A549 (cell line): ENCODE measurements at regions not wholly inside any gene's neighbourhood (a gene's known extent, or its start where the extent isn't known, plus 50 kb on each side); places are given as distances from the start of the nearest gene placed in this dataset.
"Not testable (repeated sequence)": the region's sequence is repeated elsewhere in the genome, so short reads cannot be mapped to it uniquely, and the experiment has no call there.

Experiments used
- ATAC-seq, 2 experiments: fragments of 200-7000 bp in 1 of 2; fragments of >200 bp in 1 of 2; cut with Nextera tagmentation in 1 of 2; cut with Tn5 transposase in 1 of 2; 3 replicates each; pipeline versions ENCODE4 v1.8.0 to v1.9.1; 2018 to 2020; ENCODE audit warnings: mild to moderate bottlenecking in 1 of 2, moderate library complexity in 1 of 2
- CTCF ChIA-PET: fragments of 300-600 bp; sonication (Branson Sonifier 250); formaldehyde crosslinking; extraction: SDS; loops from one replicate; lab custom pipeline; 2021; ENCODE audit warnings: antibody characterized with exemption, inconsistent platforms; lab: Yijun Ruan, JAX
- POLR2A ChIA-PET: fragments of 350-600 bp; formaldehyde crosslinking; extraction: SDS; loops from one replicate; lab custom pipeline; 2021; ENCODE audit warnings: antibody characterized with exemption, inconsistent platforms; lab: Yijun Ruan, JAX
- DNase-seq, 2 experiments: peaks; one replicate each; pipeline versions ENCODE4 v3.0.0 to v3.0.0-alpha.2; 2011 to 2016; ENCODE audit warnings: low read depth in 1 of 2, low spot score in 1 of 2
- FAIRE-seq: peaks from 2 replicates; lab custom pipeline; 2011; peaks lifted over from hg19 to GRCh38; lab: Jason Lieb, UNC
- H3K27ac ChIP-seq, 2 experiments: fragments of >200 bp; sonication (Bioruptor Twin); formaldehyde crosslinking; 3 replicates each; pipeline ENCODE4 v1.5.1; 2016 to 2017
- H3K4me1 ChIP-seq: fragments of >200 bp; sonication (Bioruptor Twin); formaldehyde crosslinking; 3 replicates; pipeline ENCODE4 v1.6.1; 2016
- H3K4me2 ChIP-seq: fragments of >200 bp; sonication (Bioruptor Twin); formaldehyde crosslinking; 3 replicates; pipeline ENCODE4 v1.6.1; 2016
- H3K4me3 ChIP-seq: fragments of >200 bp; sonication (Bioruptor Twin); formaldehyde crosslinking; 3 replicates; pipeline ENCODE4 v1.5.1; 2016
- H3K9me3 ChIP-seq: fragments of >200 bp; sonication (Bioruptor Twin); formaldehyde crosslinking; 3 replicates; pipeline ENCODE4 v1.6.1; 2016
- CBX2 ChIP-seq: fragments of 200-600 bp; sonication (generic); IDR thresholded peaks from 2 replicates; pipeline ENCODE4 v1.6.1; 2016; ENCODE audit warnings: low read depth, mild to moderate bottlenecking, borderline replicate concordance
- CBX8 ChIP-seq: fragments of 200-600 bp; sonication (generic); IDR thresholded peaks from 2 replicates; pipeline ENCODE4 v1.6.1; 2016
- CHD2 ChIP-seq: fragments of 150-350 bp; IDR thresholded peaks from 2 replicates; pipeline ENCODE4 v1.6.1; 2014; ENCODE audit warnings: low read length; ENCODE audit not compliant: partially characterized antibody
- CHD4 ChIP-seq: fragments of 200-600 bp; sonication (generic); IDR thresholded peaks from 2 replicates; pipeline ENCODE4 v1.6.1; 2016; ENCODE audit warnings: antibody characterized with exemption, mild to moderate bottlenecking, borderline replicate concordance
- FOSB ChIP-seq: fragments of 250-450 bp; sonication (Bioruptor Pico); IDR thresholded peaks from 2 replicates; pipeline ENCODE4 v1.5.0; 2020; ENCODE audit warnings: mild to moderate bottlenecking, moderate library complexity
- FOSL2 ChIP-seq, 2 experiments: fragments of 450-650 bp in 1 of 2; fragments of >200 bp in 1 of 2; sonication (Bioruptor Twin) in 1 of 2; formaldehyde crosslinking; IDR thresholded peaks; 2 replicates each; pipeline versions ENCODE4 v1.5.0 to v1.6.1; 2016 to 2020; ENCODE audit warnings: mild to moderate bottlenecking in 1 of 2, moderate library complexity in 1 of 2
- FOXS1 ChIP-seq: fragments of 250-450 bp; sonication (Bioruptor Pico); IDR thresholded peaks from 2 replicates; pipeline ENCODE4 v1.5.0; 2020; ENCODE audit warnings: mild to moderate bottlenecking, moderate library complexity
- GATA3 ChIP-seq: IDR thresholded peaks from 2 replicates; pipeline ENCODE4 v1.6.1; 2012; ENCODE audit warnings: borderline replicate concordance
- HDAC2 ChIP-seq: fragments of 200-600 bp; sonication (generic); IDR thresholded peaks from 2 replicates; pipeline ENCODE4 v1.6.1; 2016
- HEYL ChIP-seq: fragments of 250-450 bp; sonication (Bioruptor Pico); IDR thresholded peaks from 2 replicates; pipeline ENCODE4 v1.8.0; 2021; ENCODE audit warnings: mild to moderate bottlenecking, moderate library complexity
- HOXA7 ChIP-seq: fragments of 250-450 bp; sonication (Bioruptor Pico); IDR thresholded peaks from 2 replicates; pipeline ENCODE4 v1.5.0; 2020; ENCODE audit warnings: mild to moderate bottlenecking, moderate library complexity
- HOXB13 ChIP-seq: fragments of 250-450 bp; sonication (Bioruptor Pico); IDR thresholded peaks from 2 replicates; pipeline ENCODE4 v1.5.0; 2020; ENCODE audit warnings: low read depth, mild to moderate bottlenecking, moderate library complexity
- HOXB5 ChIP-seq: fragments of 250-450 bp; sonication (Bioruptor Pico); IDR thresholded peaks from 2 replicates; pipeline ENCODE4 v1.5.0; 2020; ENCODE audit warnings: mild to moderate bottlenecking, moderate library complexity
- JUN ChIP-seq, 2 experiments: fragments of >200 bp; sonication (Bioruptor Twin); formaldehyde crosslinking; IDR thresholded peaks; 2 replicates in 1 of 2; 3 replicates in 1 of 2; pipeline ENCODE4 v1.6.1; 2016 to 2017
- NFE2L2 ChIP-seq: fragments of 150-350 bp; conservative IDR thresholded peaks from 2 replicates; pipeline ENCODE4 v1.6.1; 2014; ENCODE audit warnings: low read length
- NR3C1 ChIP-seq: fragments of >200 bp; sonication (Bioruptor Twin); formaldehyde crosslinking; IDR thresholded peaks from 3 replicates; pipeline ENCODE4 v1.6.1; 2017
- POLR2AphosphoS2 ChIP-seq: conservative IDR thresholded peaks from 2 replicates; pipeline ENCODE4 v1.6.1; 2012; ENCODE audit warnings: low read length, improper control_type of control experiment, inconsistent platforms
- RAD21 ChIP-seq, 2 experiments: fragments of >200 bp in 1 of 2; sonication (Bioruptor Twin) in 1 of 2; formaldehyde crosslinking in 1 of 2; IDR thresholded peaks in 1 of 2; conservative IDR thresholded peaks in 1 of 2; 2 replicates in 1 of 2; 3 replicates in 1 of 2; pipeline ENCODE4 v1.6.1; 2012 to 2018; ENCODE audit warnings: inconsistent platforms in 1 of 2
- RCOR1 ChIP-seq: fragments of 150-350 bp; IDR thresholded peaks from 2 replicates; pipeline ENCODE4 v1.6.1; 2014; ENCODE audit warnings: antibody characterized with exemption, low read length, low read depth
- SREBF2 ChIP-seq: fragments of 450-650 bp; IDR thresholded peaks from 2 replicates; pipeline ENCODE4 v1.6.1; 2014; ENCODE audit warnings: mild to moderate bottlenecking, moderate library complexity
- ZC3H11A ChIP-seq: fragments of 450-650 bp; IDR thresholded peaks from 2 replicates; pipeline ENCODE4 v1.6.1; 2014; ENCODE audit warnings: antibody characterized with exemption, mild to moderate bottlenecking
- ZFP36 ChIP-seq: fragments of 450-650 bp; IDR thresholded peaks from 2 replicates; pipeline ENCODE4 v1.6.1; 2014; ENCODE audit warnings: borderline replicate concordance; ENCODE audit not compliant: partially characterized antibody
- WGBS: methylation state at CpG from one replicate; pipeline ENCODE4 v1.1.6; 2017; ENCODE audit errors: missing lambda C conversion rate; 5-methylcytosine and 5-hydroxymethylcytosine counted together
- TF ChIP-seq, protein P1 (sequence below): IDR thresholded peaks from 2 replicates; pipeline ENCODE4 v1.6.1; 2012; ENCODE audit warnings: low read depth, borderline replicate concordance
- TF ChIP-seq, protein P2 (sequence below): IDR thresholded peaks from 2 replicates; pipeline ENCODE4 v1.6.1; 2012
- TF ChIP-seq, protein P3 (sequence below): fragments of >200 bp; sonication (Bioruptor Twin); formaldehyde crosslinking; IDR thresholded peaks from 3 replicates; pipeline ENCODE4 v1.5.1; 2016

DNA sequence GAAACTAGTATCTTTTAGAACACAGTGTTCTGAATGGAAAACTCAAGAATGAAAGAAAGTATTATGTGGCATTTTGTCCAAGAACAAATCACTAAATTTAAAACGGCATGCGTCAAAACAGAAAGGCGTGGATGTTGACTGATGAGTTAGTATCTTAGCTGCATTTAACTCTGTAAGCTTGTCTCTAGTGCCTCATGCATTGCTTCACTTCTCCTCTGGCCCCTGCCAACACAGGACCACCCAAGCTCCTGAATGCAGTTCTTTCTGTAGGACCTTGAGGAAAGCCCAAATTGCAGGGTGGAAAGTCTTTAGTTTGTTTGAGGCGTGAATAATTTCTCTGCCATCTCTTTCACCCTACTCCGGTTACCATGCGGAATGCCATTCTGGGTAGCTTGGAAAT, 632.2 kb downstream of the COL12A1 start:
- TF ChIP-seq CHD2: no peak
- no peak for TF ChIP-seq HOXB13
- no peak for TF ChIP-seq FOSB (CRISPR knock-in tag)
- TF ChIP-seq, protein P1, sequence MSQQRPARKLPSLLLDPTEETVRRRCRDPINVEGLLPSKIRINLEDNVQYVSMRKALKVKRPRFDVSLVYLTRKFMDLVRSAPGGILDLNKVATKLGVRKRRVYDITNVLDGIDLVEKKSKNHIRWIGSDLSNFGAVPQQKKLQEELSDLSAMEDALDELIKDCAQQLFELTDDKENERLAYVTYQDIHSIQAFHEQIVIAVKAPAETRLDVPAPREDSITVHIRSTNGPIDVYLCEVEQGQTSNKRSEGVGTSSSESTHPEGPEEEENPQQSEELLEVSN: no peak
- TF ChIP-seq NR3C1: no peak
- TF ChIP-seq SREBF2: no peak
- no peak for TF ChIP-seq HOXB5 (CRISPR knock-in tag)
- no peaks in the 10 kb centered on the region for H3K9me3 ChIP-seq
- H3K4me2 ChIP-seq: no peak overlapping the region
- ChIA-PET CTCF (interaction anchor here (0.9 to 1.8 kb wide), 3 partner anchors 19 to 165 kb away, joined by 3 to 5 read pairs (median 4); no protein-coding TSS in a partner anchor), POLR2A (no interaction called here)
- H3K4me3 ChIP-seq: no peak overlapping the region
- ATAC-seq (no peak), DNase-seq (no peak), FAIRE-seq (no peak)
- no peak overlapping the region for H3K27ac ChIP-seq
- H3K4me1 ChIP-seq: peaks cover 8% of the 10 kb centered on the region
- 91% methylated on average over 6 of the region's 6 CpGs for WGBS

DNA sequence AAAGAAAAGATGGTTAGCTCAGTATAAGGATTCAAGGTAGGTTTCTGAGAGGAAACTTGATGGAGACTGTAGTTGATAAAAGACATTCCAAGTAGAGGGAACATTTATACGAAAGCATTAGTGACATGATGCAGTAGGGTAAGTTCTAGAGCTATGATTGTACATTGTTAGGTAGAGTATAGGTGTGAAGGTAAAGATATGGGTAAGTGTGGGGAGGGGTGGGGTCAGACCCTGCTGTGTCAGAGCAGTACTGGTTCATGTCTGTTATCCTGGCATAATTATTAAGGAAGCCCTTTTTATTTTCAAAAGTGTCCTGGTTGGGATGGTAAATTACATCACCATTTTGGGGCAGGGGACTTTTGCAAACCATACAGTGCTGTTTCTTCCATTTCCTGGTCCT, 635.8 kb downstream of the COL12A1 start:
- 73% methylated on average over 1 of the region's 1 CpG for WGBS
- Histone ChIP-seq H3K4me3 (no peak overlapping the region), H3K4me1 (no peaks in the 10 kb centered on the region), H3K27ac (no peak overlapping the region), H3K9me3 (no peaks in the 10 kb centered on the region), H3K4me2 (no peak overlapping the region)
- ATAC-seq (no peak), FAIRE-seq (no peak), DNase-seq (no peak)
- TF ChIP-seq ZFP36 (no peak), HEYL (CRISPR knock-in tag) (no peak), ZC3H11A (no peak), HDAC2 (no peak), CHD2 (no peak), NFE2L2 (no peak), FOSB (CRISPR knock-in tag) (no peak), GATA3 (no peak), CBX2 (no peak), HOXB13 (no peak), JUN (IDR thresholded peaks at IDR 0.05) (no peak)
- TF ChIP-seq, protein P2, sequence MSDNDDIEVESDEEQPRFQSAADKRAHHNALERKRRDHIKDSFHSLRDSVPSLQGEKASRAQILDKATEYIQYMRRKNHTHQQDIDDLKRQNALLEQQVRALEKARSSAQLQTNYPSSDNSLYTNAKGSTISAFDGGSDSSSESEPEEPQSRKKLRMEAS: no peak
- TF ChIP-seq, protein P3, sequence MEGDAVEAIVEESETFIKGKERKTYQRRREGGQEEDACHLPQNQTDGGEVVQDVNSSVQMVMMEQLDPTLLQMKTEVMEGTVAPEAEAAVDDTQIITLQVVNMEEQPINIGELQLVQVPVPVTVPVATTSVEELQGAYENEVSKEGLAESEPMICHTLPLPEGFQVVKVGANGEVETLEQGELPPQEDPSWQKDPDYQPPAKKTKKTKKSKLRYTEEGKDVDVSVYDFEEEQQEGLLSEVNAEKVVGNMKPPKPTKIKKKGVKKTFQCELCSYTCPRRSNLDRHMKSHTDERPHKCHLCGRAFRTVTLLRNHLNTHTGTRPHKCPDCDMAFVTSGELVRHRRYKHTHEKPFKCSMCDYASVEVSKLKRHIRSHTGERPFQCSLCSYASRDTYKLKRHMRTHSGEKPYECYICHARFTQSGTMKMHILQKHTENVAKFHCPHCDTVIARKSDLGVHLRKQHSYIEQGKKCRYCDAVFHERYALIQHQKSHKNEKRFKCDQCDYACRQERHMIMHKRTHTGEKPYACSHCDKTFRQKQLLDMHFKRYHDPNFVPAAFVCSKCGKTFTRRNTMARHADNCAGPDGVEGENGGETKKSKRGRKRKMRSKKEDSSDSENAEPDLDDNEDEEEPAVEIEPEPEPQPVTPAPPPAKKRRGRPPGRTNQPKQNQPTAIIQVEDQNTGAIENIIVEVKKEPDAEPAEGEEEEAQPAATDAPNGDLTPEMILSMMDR: no peak
- ChIA-PET POLR2A (no interaction called here), CTCF (interaction anchor here (0.8 to 1.0 kb wide), 2 partner anchors 160 to 639 kb away, joined by 3 to 5 read pairs; no protein-coding TSS in a partner anchor)

DNA sequence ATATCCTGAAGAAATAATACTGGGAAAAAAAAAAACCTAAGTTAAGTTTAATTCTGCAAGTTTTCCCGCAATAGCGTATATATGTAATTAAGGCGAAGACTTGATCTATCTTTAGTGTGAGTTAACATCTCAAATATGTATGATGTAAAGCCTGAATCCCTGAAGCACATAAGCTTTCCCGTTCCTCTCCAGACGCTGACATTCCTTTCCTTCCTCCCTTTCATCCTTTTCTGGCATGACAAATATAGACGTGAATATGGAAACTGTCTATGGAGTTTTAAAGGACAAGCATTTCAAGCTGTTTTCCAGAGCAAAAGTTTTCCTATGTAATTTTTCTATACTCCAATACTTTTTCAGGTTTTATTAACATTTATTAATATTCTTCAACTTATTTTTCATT, 637.0 kb downstream of the COL12A1 start:
- WGBS: 80% methylated on average over 6 of the region's 6 CpGs
- DNase-seq: no peak
- FAIRE-seq: no peak
- Histone ChIP-seq H3K4me2 (no peak overlapping the region), H3K9me3 (no peaks in the 10 kb centered on the region), H3K4me1 (no peaks in the 10 kb centered on the region), H3K4me3 (no peak overlapping the region), H3K27ac (no peak overlapping the region)
- CTCF ChIA-PET: interaction anchor here (1.0 kb wide), 1 partner anchor 640 kb away, joined by 3 read pairs; no protein-coding TSS in a partner anchor
- POLR2A ChIA-PET: no interaction called here
- TF ChIP-seq HEYL (CRISPR knock-in tag) (no peak), ZC3H11A (no peak), GATA3 (no peak), HOXA7 (no peak), RCOR1 (no peak), RAD21 (conservative IDR thresholded peaks at IDR 0.05 in 1 of 2, IDR thresholded peaks at IDR 0.05 in 1 of 2) (no peak), CHD4 (no peak), FOSL2 (IDR thresholded peaks at IDR 0.05) (no peak), FOSL2 (CRISPR knock-in tag; IDR thresholded peaks at IDR 0.05) (no peak), CBX8 (no peak), ZFP36 (no peak), HOXB13 (no peak), POLR2AphosphoS2 (no peak), FOXS1 (no peak)
- TF ChIP-seq, protein P2: no peak
- no peak for ATAC-seq

DNA sequence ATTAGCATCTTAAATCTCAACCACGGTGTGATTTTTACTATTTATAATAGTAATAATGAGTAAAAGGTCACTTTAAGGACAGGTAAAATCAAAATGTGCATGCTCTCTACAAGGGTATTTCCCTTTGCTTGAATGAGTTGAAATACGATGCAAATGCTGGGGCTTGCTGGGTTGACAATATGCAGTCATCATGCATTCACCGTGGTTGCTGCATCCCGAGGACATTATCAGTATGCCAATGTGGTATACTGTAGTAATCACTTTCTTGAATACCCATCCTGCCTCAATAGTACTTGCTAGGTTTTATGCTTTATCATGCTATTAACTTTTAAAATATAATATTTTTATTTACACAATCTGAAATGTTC, 637.9 kb downstream of the COL12A1 start:
- DNase-seq, H3K4me2 ChIP-seq, CTCF ChIA-PET, H3K9me3 ChIP-seq, POLR2A ChIA-PET, H3K27ac ChIP-seq, H3K4me3 ChIP-seq, ATAC-seq, H3K4me1 ChIP-seq, FAIRE-seq: not testable (repeated sequence)
- WGBS: 83% methylated on average over 4 of the region's 4 CpGs
